ENCODE measurements at regions not wholly inside any gene's neighbourhood (a gene's known extent, or its start where the extent isn't known, plus 50 kb on each side); places are given as distances from the start of the nearest gene placed in this dataset.

DNA sequence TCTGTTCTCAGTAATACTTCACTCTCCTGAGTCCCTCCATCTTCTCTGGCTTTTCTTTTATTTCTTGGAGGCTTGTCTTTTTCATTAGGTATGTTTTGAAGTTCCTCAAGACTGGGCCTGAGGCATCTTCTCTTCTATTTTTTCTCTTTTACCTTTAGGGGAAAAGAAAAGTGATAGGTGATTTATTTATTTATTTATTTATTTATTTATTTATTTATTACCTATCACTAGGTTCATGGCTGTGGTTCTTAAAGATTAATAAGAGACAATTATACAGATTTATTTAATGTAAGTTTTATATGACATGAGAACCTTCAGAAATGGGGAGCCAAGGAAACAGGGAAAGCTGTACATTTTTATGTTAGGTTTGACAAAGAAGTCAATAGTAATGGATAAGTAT lies 330.3 kb upstream of the RBMS3 start:
- no peak overlapping the region for H3K9ac ChIP-seq (replicated peaks in 1 of 4; ENCODE audit: extremely low read depth in 1 of 4, low read depth in 3 of 4, low read length in 3 of 4)
- no peak overlapping the region for H3K4ac ChIP-seq (replicated peaks; ENCODE audit: insufficient read length, low read depth, low read length)
- H4K5ac ChIP-seq (ENCODE audit: insufficient read length, low read depth, low read length): no peak overlapping the region
- H3K23me2 ChIP-seq (ENCODE audit: low read depth, low read length): no peaks in the 10 kb centered on the region; the same call in 1 of the 2 replicates
- no peak overlapping the region for H3K14ac ChIP-seq (ENCODE audit: insufficient read length)
- H3K36me3 ChIP-seq (ENCODE audit: control insufficient read depth in 2 of 4, insufficient read depth in 4 of 4, low read length in 3 of 4): no peaks in the 10 kb centered on the region
- DNase-seq (ENCODE audit: low read depth in 1 of 2, low spot score in 2 of 2): no peak
- no peaks in the 10 kb centered on the region for H3K79me2 ChIP-seq (ENCODE audit: control insufficient read depth in 1 of 2, insufficient read depth in 2 of 2, low read length in 2 of 2)
- no peak overlapping the region for H3K27ac ChIP-seq (ENCODE audit: low read depth, low read length)
- no peaks in the 10 kb centered on the region for H3K9me3 ChIP-seq (ENCODE audit: insufficient read depth in 2 of 2, low read depth in 1 of 2, low read length in 1 of 2)
- H3K4me3 ChIP-seq (ENCODE audit: extremely low read depth in 1 of 4, insufficient read depth in 2 of 4, low read depth in 3 of 4, low read length in 4 of 4): no peak overlapping the region
- H2BK12ac ChIP-seq (ENCODE audit: low read depth, low read length): no peak overlapping the region
- no peak overlapping the region for H2BK5ac ChIP-seq (ENCODE audit: low read depth, low read length)
- H3K23ac ChIP-seq (ENCODE audit: insufficient read length): no peak overlapping the region
- FAIRE-seq: no peak
- no peak overlapping the region for H3K56ac ChIP-seq (replicated peaks; ENCODE audit: insufficient read length, low read depth, low read length)
- H3K27me3 ChIP-seq (replicated peaks in 1 of 4; ENCODE audit: control insufficient read depth in 3 of 4, extremely low read depth in 1 of 4, insufficient read depth in 3 of 4, low read length in 3 of 4): no peaks in the 10 kb centered on the region
- H2BK20ac ChIP-seq (ENCODE audit: low read length): no peak overlapping the region
- no peak overlapping the region for H3K18ac ChIP-seq (ENCODE audit: extremely low read depth, low read length)
- no peak overlapping the region for H2AFZ ChIP-seq (ENCODE audit: low read length)
- no peak overlapping the region for H4K8ac ChIP-seq (ENCODE audit: extremely low read depth, insufficient read depth, low read length)
- H2AK5ac ChIP-seq (ENCODE audit: low read depth, low read length): no peak overlapping the region
- CTCF ChIA-PET (ENCODE audit: partially characterized antibody): no interaction called here
- POLR2A ChIA-PET (ENCODE audit: partially characterized antibody): no interaction called here
- H2BK120ac ChIP-seq (replicated peaks; ENCODE audit: low read depth, low read length): no peak overlapping the region
- no peaks in the 10 kb centered on the region for H4K20me1 ChIP-seq (replicated peaks in 1 of 2; ENCODE audit: control insufficient read depth in 1 of 2, insufficient read depth in 2 of 2, low read length in 2 of 2)
- no peak overlapping the region for H4K91ac ChIP-seq (replicated peaks; ENCODE audit: insufficient read length, low read length)
- H3K4me1 ChIP-seq (replicated peaks in 1 of 4; ENCODE audit: control insufficient read depth in 3 of 4, insufficient read depth in 4 of 4, low read length in 3 of 4): no peaks in the 10 kb centered on the region
- no peaks in the 10 kb centered on the region for H3K79me1 ChIP-seq (ENCODE audit: low read depth, low read length)
- H2BK15ac ChIP-seq (ENCODE audit: low read length): no peak overlapping the region
- no peak overlapping the region for H3K4me2 ChIP-seq (ENCODE audit: insufficient read depth in 1 of 2, low read depth in 2 of 2, low read length in 2 of 2)
- TF ChIP-seq POU5F1 (IDR thresholded peaks at IDR 0.05; ENCODE audit: low read depth, low read length) (no peak), TEAD4 (IDR thresholded peaks at IDR 0.05; ENCODE audit: low read depth, low read length) (no peak), KDM5A (IDR thresholded peaks at IDR 0.05; ENCODE audit: low read length) (no peak), SRF (IDR thresholded peaks at IDR 0.05; ENCODE audit: low read depth, low read length) (no peak), RNF2 (IDR thresholded peaks at IDR 0.05; ENCODE audit: borderline replicate concordance, low read depth, low read length, missing control alignments, poor library complexity, severe bottlenecking) (no peak)
- TF ChIP-seq, protein P1, sequence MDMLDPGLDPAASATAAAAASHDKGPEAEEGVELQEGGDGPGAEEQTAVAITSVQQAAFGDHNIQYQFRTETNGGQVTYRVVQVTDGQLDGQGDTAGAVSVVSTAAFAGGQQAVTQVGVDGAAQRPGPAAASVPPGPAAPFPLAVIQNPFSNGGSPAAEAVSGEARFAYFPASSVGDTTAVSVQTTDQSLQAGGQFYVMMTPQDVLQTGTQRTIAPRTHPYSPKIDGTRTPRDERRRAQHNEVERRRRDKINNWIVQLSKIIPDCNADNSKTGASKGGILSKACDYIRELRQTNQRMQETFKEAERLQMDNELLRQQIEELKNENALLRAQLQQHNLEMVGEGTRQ (IDR thresholded peaks at IDR 0.05; ENCODE audit: low read length): no peak

Data from H1 (cell line).